ENCODE measurements at regions not wholly inside any gene's neighbourhood (a gene's known extent, or its start where the extent isn't known, plus 50 kb on each side); places are given as distances from the start of the nearest gene placed in this dataset.

GRCh38 chr2:16224298-16225045, 284.1 kb downstream of the MYCN start:
- TF ChIP-seq RAD21 (IDR thresholded peaks at IDR 0.05): no peak
- no peak for TF ChIP-seq YY1 (IDR thresholded peaks at IDR 0.05)
- no peak for TF ChIP-seq CTCF (IDR thresholded peaks at IDR 0.05; ENCODE audit: low read depth, low read length, missing input control)
- TF ChIP-seq FOXA2 (IDR thresholded peaks at IDR 0.05): no peak
- TF ChIP-seq REST (IDR thresholded peaks at IDR 0.05): no peak
- TF ChIP-seq JUND (IDR thresholded peaks at IDR 0.05): no peak
- no peak for TF ChIP-seq ZBTB33 (IDR thresholded peaks at IDR 0.05)
- no peak for TF ChIP-seq TAF1 (conservative IDR thresholded peaks at IDR 0.05)
- TF ChIP-seq GABPA (IDR thresholded peaks at IDR 0.05 in 1 of 2, conservative IDR thresholded peaks at IDR 0.05 in 1 of 2): no peak
- no peak for TF ChIP-seq SP1 (IDR thresholded peaks at IDR 0.05)
- no peak for TF ChIP-seq ATF3 (IDR thresholded peaks at IDR 0.05)
- TF ChIP-seq MAX (IDR thresholded peaks at IDR 0.05): no peak
